ENCODE measurements at regions not wholly inside any gene's neighbourhood (a gene's known extent, or its start where the extent isn't known, plus 50 kb on each side); places are given as distances from the start of the nearest gene placed in this dataset.
A peak's percentile ranks its signal among the peaks of the same experiment; 100 is the strongest.

DNA sequence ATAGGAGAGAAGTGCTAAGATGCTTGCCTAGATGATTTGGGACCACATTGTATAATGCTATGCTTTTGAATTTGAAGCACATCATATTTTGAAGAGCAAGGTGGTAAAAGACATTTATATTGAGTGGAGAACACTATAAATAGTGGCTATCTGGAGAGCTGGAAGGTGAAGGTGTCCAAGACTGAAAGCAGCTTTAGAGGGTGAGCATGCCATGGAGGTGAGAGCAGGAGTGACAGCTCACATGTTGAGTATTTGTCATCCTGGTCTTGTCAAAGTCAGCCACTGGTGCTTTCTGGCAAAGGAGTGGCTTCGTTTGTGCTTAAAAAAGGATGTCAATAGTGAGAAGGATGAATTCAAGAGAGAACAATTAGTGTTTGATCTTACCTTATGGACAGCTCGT is 225.9 kb downstream of the COG6 start:
- Histone ChIP-seq H3K9me1 (ENCODE audit: control insufficient read depth, extremely low read depth, insufficient read depth, low read length) (no peaks in the 10 kb centered on the region), H3K79me2 (ENCODE audit: control insufficient read depth, insufficient read depth, low read length) (no peaks in the 10 kb centered on the region), H3K36me3 (ENCODE audit: control insufficient read depth in 2 of 2, extremely low read depth in 1 of 2, insufficient read depth in 2 of 2, low read length in 2 of 2) (no peaks in the 10 kb centered on the region), H3K4me3 (ENCODE audit: control insufficient read depth in 2 of 3, extremely low read depth in 1 of 3, insufficient read depth in 2 of 3, low read depth in 1 of 3, low read length in 3 of 3) (no peak overlapping the region), H3K4me2 (ENCODE audit: control insufficient read depth, extremely low read depth, insufficient read depth, low read depth, low read length) (no peak overlapping the region), H3K9me3 (ENCODE audit: control insufficient read depth, low read depth, low read length) (no peaks in the 10 kb centered on the region), H2AFZ (ENCODE audit: control insufficient read depth, low read length) (no peak overlapping the region), H3K27me3 (ENCODE audit: control insufficient read depth, extremely low read depth, insufficient read depth, low read length) (no peaks in the 10 kb centered on the region), H4K20me1 (ENCODE audit: control insufficient read depth, extremely low read depth, insufficient read depth, low read length) (no peaks in the 10 kb centered on the region), H3K27ac (ENCODE audit: control insufficient read depth, insufficient read depth, low read length) (no peak overlapping the region), H3K9ac (ENCODE audit: control insufficient read depth, extremely low read depth, insufficient read depth, low read length) (no peak overlapping the region), H3K4me1 (ENCODE audit: control insufficient read depth, extremely low read depth, insufficient read depth, low read length) (peaks cover 9% of the 10 kb centered on the region)
- FAIRE-seq: no peak
- TF ChIP-seq EZH2 (IDR thresholded peaks at IDR 0.05; ENCODE audit: low read length) (no peak), CTCF (optimal IDR thresholded peaks at IDR 0.05 in 1 of 3, IDR thresholded peaks at IDR 0.05 in 1 of 3, conservative IDR thresholded peaks at IDR 0.05 in 1 of 3; ENCODE audit: extremely low read depth in 1 of 3, insufficient read depth in 2 of 3, low read length in 3 of 3) (no peak)
- dilution Hi-C loops (cut with MboI; ENCODE audit: extremely low pct_ligation_motif_present, low sequenced_read_pairs): no loop called here
- no peak for DNase-seq (ENCODE audit: low read depth, low spot score)

- FAIRE-seq (no peak), DNase-seq (ENCODE audit: low read depth, low spot score) (no peak)
- Histone ChIP-seq H3K27me3 (ENCODE audit: control insufficient read depth, extremely low read depth, insufficient read depth, low read length) (no peaks in the 10 kb centered on the region), H3K4me2 (ENCODE audit: control insufficient read depth, extremely low read depth, insufficient read depth, low read depth, low read length) (peak overlapping the region; percentile 4), H3K9me3 (ENCODE audit: control insufficient read depth, low read depth, low read length) (no peaks in the 10 kb centered on the region), H2AFZ (ENCODE audit: control insufficient read depth, low read length) (peak overlapping the region; percentile 20), H3K4me1 (ENCODE audit: control insufficient read depth, extremely low read depth, insufficient read depth, low read length) (peaks cover 9% of the 10 kb centered on the region), H3K4me3 (ENCODE audit: control insufficient read depth in 2 of 3, extremely low read depth in 1 of 3, insufficient read depth in 2 of 3, low read depth in 1 of 3, low read length in 3 of 3) (no peak overlapping the region), H3K27ac (ENCODE audit: control insufficient read depth, insufficient read depth, low read length) (no peak overlapping the region), H4K20me1 (ENCODE audit: control insufficient read depth, extremely low read depth, insufficient read depth, low read length) (no peaks in the 10 kb centered on the region), H3K9me1 (ENCODE audit: control insufficient read depth, extremely low read depth, insufficient read depth, low read length) (no peaks in the 10 kb centered on the region), H3K36me3 (ENCODE audit: control insufficient read depth in 2 of 2, extremely low read depth in 1 of 2, insufficient read depth in 2 of 2, low read length in 2 of 2) (no peaks in the 10 kb centered on the region), H3K79me2 (ENCODE audit: control insufficient read depth, insufficient read depth, low read length) (no peaks in the 10 kb centered on the region), H3K9ac (ENCODE audit: control insufficient read depth, extremely low read depth, insufficient read depth, low read length) (no peak overlapping the region)
- dilution Hi-C loops (cut with MboI; ENCODE audit: extremely low pct_ligation_motif_present, low sequenced_read_pairs): no loop called here
- no peak for TF ChIP-seq CTCF (optimal IDR thresholded peaks at IDR 0.05 in 1 of 3, IDR thresholded peaks at IDR 0.05 in 1 of 3, conservative IDR thresholded peaks at IDR 0.05 in 1 of 3; ENCODE audit: extremely low read depth in 1 of 3, insufficient read depth in 2 of 3, low read length in 3 of 3)
- TF ChIP-seq EZH2 (IDR thresholded peaks at IDR 0.05; ENCODE audit: low read length): no peak
Observed at GRCh38 chr13:39881887-39882286, 226.4 kb downstream of the COG6 start.

All from keratinocyte (primary cell).